Inflammatory macrophage (primary cell): ENCODE measurements at regions not wholly inside any gene's neighbourhood (a gene's known extent, or its start where the extent isn't known, plus 50 kb on each side); places are given as distances from the start of the nearest gene placed in this dataset.
"Not testable (repeated sequence)": the region's sequence is repeated elsewhere in the genome, so short reads cannot be mapped to it uniquely, and the experiment has no call there.

Experiments used
- DNase-seq, 2 donors: peaks; one replicate each; pipeline ENCODE4 v3.0.0-alpha.2; 2020 to 2022

GRCh38 chr10:128566361-128566968, 440.2 kb upstream of the MKI67 start:
- no peak for DNase-seq

DNA sequence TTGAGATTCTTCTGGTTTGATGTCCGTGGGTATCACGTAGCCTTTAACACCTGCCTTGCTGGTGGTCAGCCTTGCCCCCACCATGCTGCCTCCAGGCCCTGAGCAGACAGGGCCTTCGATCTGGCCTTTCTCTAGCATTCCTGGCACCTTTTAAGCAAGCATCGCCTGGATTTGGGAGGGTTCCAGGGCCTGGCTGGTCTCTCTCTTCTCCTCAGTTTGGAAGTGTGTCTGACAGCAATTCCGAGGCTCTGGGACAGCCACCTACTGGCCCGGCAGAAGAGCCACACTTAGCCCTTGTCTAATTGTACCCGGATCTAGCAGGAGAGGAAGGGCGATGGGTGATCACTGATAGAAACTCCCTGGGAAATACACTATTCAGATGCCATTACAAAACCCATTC, 441.3 kb upstream of the MKI67 start:
- no peak for DNase-seq

DNA sequence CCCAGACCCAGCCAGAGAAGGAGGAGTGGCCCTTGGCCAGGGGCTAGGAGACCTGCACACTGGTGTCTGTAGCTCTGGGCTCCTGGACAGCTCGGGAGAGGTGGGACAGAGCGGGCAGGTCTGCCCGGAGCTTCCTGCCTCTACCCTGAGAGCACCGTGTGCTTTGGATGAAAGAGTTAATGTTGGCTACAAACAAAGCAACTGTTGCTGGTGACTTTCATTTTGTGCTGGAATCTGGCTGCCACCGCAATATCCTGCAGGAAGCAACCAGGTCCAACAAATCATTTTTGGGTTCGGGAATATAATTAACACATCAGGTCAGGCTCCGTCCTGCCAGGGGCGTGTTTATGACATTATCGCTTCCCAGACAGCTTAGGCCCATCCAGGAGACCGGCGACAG, 441.8 kb upstream of the MKI67 start:
- no peak for DNase-seq

- no peak for DNase-seq
Measured at GRCh38 chr10:128568491-128568890, 442.3 kb upstream of the MKI67 start.

GRCh38 chr10:128568990-128569945, 443.0 kb upstream of the MKI67 start:
- DNase-seq, result no peak

DNA sequence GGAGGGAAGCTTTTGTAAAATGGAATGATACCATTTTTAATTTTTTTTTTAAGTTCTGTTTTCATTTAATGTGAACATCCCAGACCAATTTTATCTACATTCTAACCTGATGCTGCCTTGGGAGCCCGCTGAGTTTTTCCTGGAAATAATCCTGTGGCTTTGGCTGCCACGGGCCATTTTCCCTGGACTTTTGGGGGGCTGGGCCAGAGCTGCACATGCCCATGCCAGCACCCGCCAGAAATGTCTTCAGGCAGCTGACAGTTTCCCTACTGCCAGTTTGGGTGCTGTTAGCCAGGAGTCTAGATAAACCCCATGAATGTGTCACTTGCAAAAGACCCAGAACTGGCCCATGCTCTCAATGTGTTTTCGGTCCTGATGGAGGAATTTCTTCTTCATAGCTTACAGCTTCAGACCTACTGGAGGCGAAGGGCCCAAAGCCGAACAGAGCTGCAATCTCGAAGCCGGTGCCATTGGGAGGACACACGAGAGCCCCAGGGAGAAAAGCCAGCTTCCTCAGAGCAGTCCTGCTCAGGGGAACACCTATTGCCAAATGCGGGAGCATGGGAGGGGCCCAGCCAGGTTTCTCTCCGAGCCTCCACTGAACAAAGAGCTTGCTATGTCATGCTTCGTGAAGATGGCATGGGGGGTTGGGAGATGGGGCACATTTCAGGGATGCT, 444.2 kb upstream of the MKI67 start:
- DNase-seq, result no peak

- DNase-seq, result no peak
Measured at GRCh38 chr10:128571071-128571470, 444.8 kb upstream of the MKI67 start.

DNA sequence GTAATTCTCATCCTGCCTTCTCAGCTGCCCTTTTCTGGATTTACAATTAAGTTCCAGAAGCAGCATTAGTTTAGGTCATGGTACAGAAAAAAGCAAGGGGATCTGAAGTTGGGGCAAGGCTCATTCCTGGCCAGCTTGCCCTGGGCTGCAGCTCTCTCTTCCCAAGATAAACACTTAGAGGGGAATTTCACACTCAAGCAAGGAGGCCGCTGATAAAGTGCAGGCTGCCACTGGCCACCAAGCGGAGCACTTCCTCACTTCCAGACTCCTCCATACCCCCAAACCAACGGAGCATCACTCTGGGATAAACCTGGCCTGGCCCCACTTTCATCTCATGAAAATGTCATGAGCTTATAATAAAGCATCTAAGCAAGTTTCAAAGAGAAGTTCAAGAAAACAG, 445.5 kb upstream of the MKI67 start:
- no peak for DNase-seq

GRCh38 chr10:128572696-128573095, 446.5 kb upstream of the MKI67 start:
- no peak for DNase-seq

DNA sequence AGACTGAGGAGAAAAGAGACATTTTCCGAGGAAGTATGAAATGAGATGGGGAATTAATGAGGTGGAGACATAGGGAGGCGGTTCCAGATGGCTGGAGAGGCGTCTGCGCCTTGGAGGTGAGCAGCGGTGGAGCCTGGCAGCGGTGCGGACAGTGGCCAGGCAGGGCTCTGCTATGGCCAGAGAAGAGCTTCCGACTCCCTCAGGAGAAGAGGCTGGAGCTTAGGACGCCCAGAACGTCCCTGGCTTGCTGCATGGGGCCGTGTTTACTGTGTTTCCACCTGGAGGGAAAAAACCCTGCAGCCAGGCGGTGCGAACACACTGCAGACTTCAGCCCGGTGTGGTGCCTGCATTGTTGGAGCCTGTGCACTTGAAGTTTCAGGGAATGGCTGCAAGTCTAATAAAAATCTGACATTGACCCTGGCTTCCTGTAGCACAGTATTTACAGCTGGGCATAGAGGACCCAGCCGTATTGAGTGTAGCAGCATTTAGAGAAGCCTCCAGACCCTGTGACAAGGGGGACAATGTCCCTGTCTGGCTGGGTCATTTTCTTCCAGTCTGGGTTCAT, 447.1 kb upstream of the MKI67 start:
- no peak for DNase-seq

DNA sequence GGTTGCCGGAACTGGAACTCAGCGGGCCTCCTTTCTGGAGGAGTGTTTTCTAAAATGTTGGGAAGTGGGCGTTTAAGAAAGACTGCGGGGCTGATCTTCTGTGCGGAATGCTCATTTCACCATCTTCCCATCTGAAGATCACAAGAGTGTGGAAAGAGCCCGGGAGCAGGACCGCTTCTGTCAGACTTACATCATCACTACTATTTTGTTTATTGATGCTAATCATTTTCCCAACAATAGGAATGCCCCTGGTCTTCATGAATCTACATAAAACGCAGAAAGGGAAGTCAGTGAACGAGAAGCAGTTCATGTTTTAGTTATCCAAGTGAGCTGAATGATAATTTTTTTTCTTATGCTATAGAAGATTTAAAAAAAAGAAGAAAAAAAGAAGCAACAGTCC, 447.8 kb upstream of the MKI67 start:
- DNase-seq, result no peak

GRCh38 chr10:128574581-128575210, 448.5 kb upstream of the MKI67 start:
- DNase-seq, result no peak

- no peak for DNase-seq
Measured at GRCh38 chr10:128575761-128576160, 449.5 kb upstream of the MKI67 start.

GRCh38 chr10:128576336-128576735, 450.1 kb upstream of the MKI67 start:
- no peak for DNase-seq

DNA sequence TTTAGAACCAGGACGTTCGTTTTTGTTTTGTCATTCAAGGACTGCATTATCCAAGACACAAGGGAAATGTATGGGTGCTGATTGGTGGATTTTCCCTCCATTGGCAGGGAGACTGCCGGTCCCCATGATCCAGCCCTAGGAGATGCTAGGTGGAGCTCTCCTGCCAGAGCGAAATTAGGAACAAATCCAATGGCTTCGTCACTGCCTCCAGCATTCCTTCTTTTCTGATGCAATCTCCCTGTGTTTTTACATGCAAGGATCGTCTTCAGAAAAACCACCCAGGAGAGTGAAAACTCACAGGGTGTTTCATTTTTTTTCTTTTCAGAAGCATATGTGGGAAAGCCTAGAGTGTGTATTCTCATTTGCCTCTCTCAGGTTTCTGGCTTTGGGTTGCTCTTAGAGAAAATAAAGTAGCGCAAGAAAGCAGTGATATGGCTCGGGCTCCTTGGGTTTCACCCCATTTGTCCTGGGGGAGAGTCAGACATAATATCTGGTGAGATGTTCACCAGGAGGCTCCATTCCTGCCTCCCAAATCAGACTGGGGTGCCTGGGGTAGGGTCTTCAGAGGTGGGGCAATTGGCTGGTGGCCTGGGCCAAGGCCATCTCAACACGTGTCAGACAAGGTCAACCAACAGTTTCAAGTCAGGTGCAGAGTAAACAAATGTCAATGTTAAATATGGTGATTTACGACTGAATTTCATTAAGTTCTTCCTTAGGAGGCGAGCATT, 450.9 kb upstream of the MKI67 start:
- DNase-seq, result no peak

DNA sequence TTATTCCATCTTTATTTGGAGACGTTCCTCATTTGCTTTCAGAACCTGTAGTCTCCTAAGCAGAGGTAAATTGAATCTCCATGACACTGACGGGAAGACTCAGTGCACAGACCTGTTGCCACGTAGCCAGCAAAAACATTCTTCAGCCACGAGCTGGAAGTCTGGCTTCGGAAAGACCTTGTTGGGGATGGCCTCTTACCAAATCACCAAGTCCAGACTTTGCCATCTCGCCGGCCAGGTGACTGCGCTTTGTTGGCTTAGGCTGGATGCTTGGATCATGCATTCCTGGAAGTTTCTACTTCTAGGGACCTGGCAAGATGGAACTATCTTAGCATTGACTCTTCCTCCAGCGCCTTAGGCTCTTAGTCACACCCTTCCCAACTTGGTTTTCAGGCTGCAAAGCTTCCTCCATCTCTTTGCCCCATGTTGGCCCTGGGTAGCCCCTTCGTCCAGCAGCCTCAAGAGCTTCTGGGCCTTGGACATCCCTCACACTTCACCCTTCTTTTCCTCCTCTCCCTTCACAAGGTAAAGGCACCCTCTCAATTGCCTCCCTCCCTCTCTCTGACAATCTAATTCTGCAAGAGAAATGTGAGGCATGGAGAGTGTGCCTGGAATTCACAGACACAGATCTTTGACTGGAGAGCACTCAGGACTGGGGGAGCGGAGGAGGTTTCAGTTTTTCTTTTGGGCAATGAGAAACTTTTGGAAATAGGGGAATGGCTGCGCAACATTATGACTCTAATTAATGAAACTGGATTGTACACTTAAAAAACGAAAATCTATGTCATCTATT, 451.9 kb upstream of the MKI67 start:
- no peak for DNase-seq

- DNase-seq, result no peak
Measured at GRCh38 chr10:128578766-128579165, 452.5 kb upstream of the MKI67 start.

DNA sequence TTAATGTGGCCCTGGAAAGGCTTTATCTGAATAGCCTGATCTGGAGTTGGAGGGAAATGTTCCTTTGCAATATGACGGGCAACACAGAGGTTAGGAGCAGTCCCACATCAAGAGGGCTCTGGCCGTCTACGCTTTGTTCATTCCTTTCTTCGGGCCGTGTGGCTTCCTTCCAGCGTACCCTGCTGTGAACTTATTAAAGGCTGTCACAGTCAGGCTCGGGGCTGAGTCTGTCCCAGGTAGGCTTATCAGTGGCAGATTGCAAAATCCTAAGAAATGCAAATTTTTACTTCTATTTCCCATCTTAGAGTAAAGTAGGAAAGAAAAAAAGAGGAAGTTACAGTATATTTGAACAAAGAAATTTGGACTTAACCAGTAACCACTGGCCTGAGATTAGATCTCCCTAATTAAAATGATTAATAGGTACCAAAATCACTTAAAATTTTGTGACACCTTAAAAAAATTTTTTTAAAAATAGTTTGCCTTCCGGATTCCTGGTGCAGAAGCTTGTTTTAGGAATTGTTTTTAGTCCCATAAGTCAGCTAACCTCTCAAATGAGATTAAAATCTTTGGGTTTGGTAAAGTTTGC, 453.1 kb upstream of the MKI67 start:
- no peak for DNase-seq

DNA sequence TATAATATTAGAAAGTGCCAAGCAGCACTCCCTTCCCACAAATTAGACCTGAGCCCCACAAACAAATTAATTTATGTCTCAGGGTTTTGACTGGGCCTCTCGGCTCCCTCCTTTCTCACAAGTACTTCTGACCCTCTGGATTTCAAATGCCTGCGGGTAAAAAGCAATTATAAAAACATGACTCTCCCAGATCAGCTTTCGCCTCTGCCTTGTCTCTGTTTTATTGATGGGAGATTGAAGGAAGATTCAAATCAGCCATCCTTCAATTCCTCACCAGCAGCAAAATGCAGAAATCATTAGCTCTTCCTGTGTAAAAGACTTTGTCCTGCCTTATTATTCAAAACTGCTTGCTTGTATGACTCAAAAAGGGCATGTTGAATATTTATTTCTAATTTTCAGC, 453.7 kb upstream of the MKI67 start:
- no peak for DNase-seq

DNA sequence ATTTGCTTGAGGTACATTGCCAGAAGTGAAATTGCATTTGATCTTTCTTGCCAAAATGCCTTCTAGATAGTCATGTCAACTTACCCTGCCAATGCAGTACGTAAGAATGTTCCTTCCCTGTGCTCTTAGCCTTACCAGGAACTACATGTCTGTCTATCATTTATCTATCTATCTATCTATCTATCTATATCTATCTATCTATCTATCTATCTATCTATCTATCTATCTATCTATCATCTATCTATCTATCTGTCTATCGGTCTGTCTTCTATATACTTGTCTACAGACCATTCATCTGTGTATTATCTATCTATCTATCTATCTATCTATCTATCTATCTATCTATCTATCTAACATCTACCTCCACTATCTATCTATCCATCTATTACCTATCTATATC, 456.9 kb upstream of the MKI67 start:
- DNase-seq, result not testable (repeated sequence)

GRCh38 chr10:128586599-128586998, 460.4 kb upstream of the MKI67 start:
- not testable (repeated sequence) for DNase-seq
